GM12878 (cell line): ENCODE measurements at regions not wholly inside any gene's neighbourhood (a gene's known extent, or its start where the extent isn't known, plus 50 kb on each side); places are given as distances from the start of the nearest gene placed in this dataset.

Source experiments
- ATAC-seq: fragments of 200-7000 bp; cut with Tn5 transposase; 3 replicates; pipeline ENCODE4 v1.9.1; 2020; ENCODE audit warnings: mild to moderate bottlenecking, moderate library complexity
- BruUV-seq: library from RNA; stranded (reverse); fragments of 400-500 nt; replicated peaks from 2 replicates; lab custom pipeline; 2021; lab: Mats Ljungman, UMichigan
- CTCF ChIA-PET: fragments of 300-600 bp; sonication (Branson Sonifier 250); formaldehyde crosslinking; extraction: SDS; loops from one replicate; lab custom pipeline; 2021; ENCODE audit warnings: inconsistent platforms; lab: Yijun Ruan, JAX
- POLR2A ChIA-PET: fragments of 350-600 bp; formaldehyde crosslinking; extraction: SDS; loops from one replicate; lab custom pipeline; 2021; ENCODE audit warnings: inconsistent platforms; lab: Charles Lee
- RAD21 ChIA-PET: fragments of 300-600 bp; sonication (Branson Sonifier 250); formaldehyde crosslinking; loops from one replicate; lab custom pipeline; 2023; ENCODE audit warnings: antibody characterized with exemption; ENCODE audit not compliant: unreplicated experiment; lab: Charles Lee
- SMC1A ChIA-PET: fragments of 300-600 bp; sonication (Branson Sonifier 250); formaldehyde crosslinking; loops from one replicate; lab custom pipeline; 2023; ENCODE audit not compliant: unreplicated experiment, uncharacterized antibody; lab: Charles Lee
- DNase-seq: peaks from one replicate; pipeline ENCODE4 v3.0.0-alpha.2; 2011; ENCODE audit warnings: low read depth, low spot score
- FAIRE-seq: peaks from 3 replicates; lab custom pipeline; 2011; peaks lifted over from hg19 to GRCh38; lab: Jason Lieb, UNC
- H2AFZ ChIP-seq: 2 replicates; pipeline ENCODE4 v1.6.0; 2011; ENCODE audit warnings: low read depth, low read length, control low read depth; ENCODE audit not compliant: control insufficient read depth
- H3K27ac ChIP-seq: 2 replicates; pipeline ENCODE4 v1.5.1; 2011; ENCODE audit warnings: control low read depth; ENCODE audit not compliant: control insufficient read depth, insufficient read depth
- H3K27me3 ChIP-seq, 2 experiments: replicated peaks in 1 of 2; 2 replicates each; pipeline versions ENCODE4 v1.6.0 to v1.6.1; 2011; ENCODE audit warnings: low read length in 1 of 2; ENCODE audit not compliant: control insufficient read depth in 2 of 2, insufficient read depth in 2 of 2
- H3K36me3 ChIP-seq, 2 experiments: 2 replicates each; pipeline ENCODE4 v1.5.1; 2011; ENCODE audit warnings: low read length in 1 of 2; ENCODE audit not compliant: control insufficient read depth in 2 of 2, insufficient read depth in 2 of 2
- H3K4me1 ChIP-seq: 2 replicates; pipeline ENCODE4 v1.6.1; 2011; ENCODE audit warnings: mild to moderate bottlenecking, low read length, moderate library complexity, mixed read lengths; ENCODE audit not compliant: control insufficient read depth, insufficient read depth
- H3K4me2 ChIP-seq: 2 replicates; pipeline ENCODE4 v1.6.0; 2011; ENCODE audit warnings: control low read depth; ENCODE audit not compliant: control insufficient read depth, insufficient read depth
- H3K4me3 ChIP-seq: fragments of 200-600 bp; sonication (generic); 2 replicates; pipeline ENCODE4 v1.5.1; 2016
- H3K79me2 ChIP-seq: 2 replicates; pipeline ENCODE4 v1.6.0; 2011; ENCODE audit warnings: low read length; ENCODE audit not compliant: control insufficient read depth, insufficient read depth
- H3K9ac ChIP-seq: 2 replicates; pipeline ENCODE4 v1.8.0; 2011; ENCODE audit warnings: low read length, control low read depth, mixed read lengths; ENCODE audit not compliant: control insufficient read depth, insufficient read depth
- H3K9me3 ChIP-seq: replicated peaks from 3 replicates; pipeline ENCODE4 v1.5.1; 2011; ENCODE audit warnings: mild to moderate bottlenecking, low read length; ENCODE audit not compliant: control insufficient read depth, insufficient read depth
- H4K20me1 ChIP-seq: 2 replicates; pipeline ENCODE4 v1.6.0; 2011; ENCODE audit not compliant: control insufficient read depth, insufficient read depth
- CBFB ChIP-seq: IDR thresholded peaks from 2 replicates; pipeline ENCODE4 v1.6.1; 2016; ENCODE audit warnings: antibody characterized with exemption, low read depth
- EED ChIP-seq: sonication (generic); IDR thresholded peaks from 2 replicates; pipeline ENCODE4 v1.6.1; 2016; ENCODE audit warnings: antibody characterized with exemption, low read depth
- ELK1 ChIP-seq: IDR thresholded peaks from 2 replicates; pipeline ENCODE4 v1.6.1; 2012; ENCODE audit warnings: low read depth, low read length, improper control_type of control experiment
- MEF2A ChIP-seq: IDR thresholded peaks from 2 replicates; pipeline ENCODE4 v1.6.1; 2011; ENCODE audit warnings: low read depth, mild to moderate bottlenecking, low read length, moderate library complexity; ENCODE audit not compliant: insufficient read depth
- PBX3 ChIP-seq: IDR thresholded peaks from 2 replicates; pipeline ENCODE4 v1.6.1; 2011; ENCODE audit warnings: mild to moderate bottlenecking, low read depth, low read length, moderate library complexity; ENCODE audit not compliant: insufficient replicate concordance
- POLR2A ChIP-seq: IDR thresholded peaks from 2 replicates; pipeline ENCODE4 v1.6.1; 2011; ENCODE audit warnings: low read depth, mild to moderate bottlenecking, low read length
- POU2F2 ChIP-seq: IDR thresholded peaks from 3 replicates; pipeline ENCODE4 v1.6.1; 2011; ENCODE audit warnings: low read depth, mild to moderate bottlenecking, low read length, borderline replicate concordance
- SMAD5 ChIP-seq: IDR thresholded peaks from 2 replicates; pipeline ENCODE4 v1.6.1; 2016; ENCODE audit warnings: antibody characterized with exemption, low read depth
- SRF ChIP-seq, 2 experiments: IDR thresholded peaks; 2 replicates each; pipeline ENCODE4 v1.6.1; 2011; ENCODE audit warnings: low read depth in 2 of 2, low read length in 2 of 2, mild to moderate bottlenecking in 1 of 2, moderate library complexity in 1 of 2
- TAF1 ChIP-seq: IDR thresholded peaks from 2 replicates; pipeline ENCODE4 v1.6.1; 2011; ENCODE audit warnings: mild to moderate bottlenecking, low read depth, low read length, borderline replicate concordance
- ZNF217 ChIP-seq: fragments of 450-650 bp; IDR thresholded peaks from 2 replicates; pipeline ENCODE4 v1.6.1; 2017; ENCODE audit warnings: antibody characterized with exemption, mild to moderate bottlenecking
- WGBS: methylation state at CpG from one replicate; pipeline ENCODE4 v1.1.6; 2016; ENCODE audit warnings: low lambda C conversion rate; ENCODE audit not compliant: insufficient replicate concordance, insufficient coverage; ENCODE audit errors: missing lambda C conversion rate; 5-methylcytosine and 5-hydroxymethylcytosine counted together
- in situ Hi-C: fragments of 300-500 bp; cut with MboI; formaldehyde crosslinking; loops from 9 replicates; pipeline ENCODE4 v1.14.3; 2018; ENCODE audit warnings: mixed read lengths
- intact Hi-C: fragments of 100-400 bp; cut with micrococcal nuclease; formaldehyde crosslinking; loops from one replicate; pipeline ENCODE4 v1.14.2; 2022; ENCODE audit not compliant: unreplicated experiment
- TF ChIP-seq, protein P1 (sequence below): IDR thresholded peaks from 2 replicates; pipeline ENCODE4 v1.6.1; 2011; ENCODE audit warnings: low read depth, low read length, improper control_type of control experiment, borderline replicate concordance

- no peak overlapping the region for H2AFZ ChIP-seq
- in situ Hi-C loops: no loop called here
- no peak overlapping the region for H3K9ac ChIP-seq
- 13% methylated on average over 9 of the region's 9 CpGs for WGBS
- ATAC-seq (no peak), FAIRE-seq (no peak), DNase-seq (no peak)
- H3K4me1 ChIP-seq: no peaks in the 10 kb centered on the region
- no peak overlapping the region for H3K27ac ChIP-seq
- no peaks in the 10 kb centered on the region for H3K36me3 ChIP-seq
- no TSS peak for BruUV-seq
- POLR2A ChIA-PET: no interaction called here
- no peaks in the 10 kb centered on the region for H3K79me2 ChIP-seq
- no peak overlapping the region for H3K4me3 ChIP-seq
- CTCF ChIA-PET: no interaction called here
- TF ChIP-seq MEF2A: no peak
- TF ChIP-seq TAF1: no peak
- no peak for TF ChIP-seq EED
- no peak for TF ChIP-seq POU2F2
- TF ChIP-seq PBX3: no peak
- no peak for TF ChIP-seq SMAD5
- TF ChIP-seq ZNF217: no peak
- TF ChIP-seq, protein P1, sequence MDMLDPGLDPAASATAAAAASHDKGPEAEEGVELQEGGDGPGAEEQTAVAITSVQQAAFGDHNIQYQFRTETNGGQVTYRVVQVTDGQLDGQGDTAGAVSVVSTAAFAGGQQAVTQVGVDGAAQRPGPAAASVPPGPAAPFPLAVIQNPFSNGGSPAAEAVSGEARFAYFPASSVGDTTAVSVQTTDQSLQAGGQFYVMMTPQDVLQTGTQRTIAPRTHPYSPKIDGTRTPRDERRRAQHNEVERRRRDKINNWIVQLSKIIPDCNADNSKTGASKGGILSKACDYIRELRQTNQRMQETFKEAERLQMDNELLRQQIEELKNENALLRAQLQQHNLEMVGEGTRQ: no peak
- no peak for TF ChIP-seq SRF (IDR thresholded peaks at IDR 0.05; ENCODE audit: low read depth in 2 of 2, low read length in 2 of 2)
- TF ChIP-seq POLR2A: no peak
- no peak for TF ChIP-seq ELK1
- no peak for TF ChIP-seq CBFB
- no peaks in the 10 kb centered on the region for H4K20me1 ChIP-seq
- H3K27me3 ChIP-seq: no peaks in the 10 kb centered on the region
- intact Hi-C loops: no loop called here
- RAD21 ChIA-PET: no interaction called here
- no peaks in the 10 kb centered on the region for H3K9me3 ChIP-seq
- SMC1A ChIA-PET: no interaction called here
- no peak overlapping the region for H3K4me2 ChIP-seq
Observed at GRCh38 chr14:27384124-27384523, 786.3 kb upstream of the NOVA1 start.
